Naive B cell (primary cell): ENCODE measurements at regions not wholly inside any gene's neighbourhood (a gene's known extent, or its start where the extent isn't known, plus 50 kb on each side); places are given as distances from the start of the nearest gene placed in this dataset.
"Not testable (repeated sequence)": the region's sequence is repeated elsewhere in the genome, so short reads cannot be mapped to it uniquely, and the experiment has no call there.

ENCODE experiments used
- ATAC-seq, 2 donors: fragments of 150-1000 bp; cut with Tn5 transposase; 2 replicates each; pipeline ENCODE4 v1.10.0; 2021; ENCODE audit warnings: low read depth in 2 of 2, mild to moderate bottlenecking in 2 of 2, moderate library complexity in 2 of 2
- DNase-seq: peaks from one replicate; pipeline ENCODE4 v3.0.0; 2022
- H3K27ac Mint-ChIP-seq, 6 donors: one replicate each; pipeline ENCODE4 v1.8.0; 2020 to 2022; ENCODE audit warnings: mild to moderate bottlenecking in 6 of 6, mixed read lengths in 6 of 6, moderate library complexity in 5 of 6, inconsistent platforms in 2 of 6
- H3K27me3 Mint-ChIP-seq, 3 donors: one replicate each; pipeline ENCODE4 v1.8.0; 2021 to 2022; ENCODE audit warnings: mixed read lengths in 3 of 3, mild to moderate bottlenecking in 1 of 3
- H3K36me3 Mint-ChIP-seq, 2 donors: one replicate each; pipeline ENCODE4 v1.8.0; 2020 to 2022; ENCODE audit warnings: mixed read lengths in 2 of 2, inconsistent platforms in 1 of 2, mild to moderate bottlenecking in 1 of 2
- H3K4me1 Mint-ChIP-seq, 3 donors: one replicate each; pipeline ENCODE4 v1.8.0; 2020 to 2022; ENCODE audit warnings: mixed read lengths in 3 of 3, inconsistent platforms in 1 of 3, mild to moderate bottlenecking in 1 of 3, moderate library complexity in 1 of 3
- H3K4me3 Mint-ChIP-seq, 8 donors: one replicate each; pipeline ENCODE4 v1.8.0; 2020 to 2022; ENCODE audit warnings: mild to moderate bottlenecking in 8 of 8, mixed read lengths in 8 of 8, moderate library complexity in 8 of 8, inconsistent platforms in 2 of 8
- H3K9me3 Mint-ChIP-seq, 7 donors: one replicate each; pipeline ENCODE4 v1.8.0; 2020 to 2022; ENCODE audit warnings: mixed read lengths in 7 of 7, mild to moderate bottlenecking in 5 of 7, inconsistent platforms in 2 of 7, moderate library complexity in 1 of 7

- no peak for ATAC-seq
- H3K27me3 Mint-ChIP-seq: peaks cover 0 to 18% (median 7%) of the 10 kb centered on the region in 3 donors
Measured at GRCh38 chr2:221972813-221973478, 325.9 kb downstream of the PAX3 start.

GRCh38 chr2:221970389-221970788 lies 328.4 kb downstream of the PAX3 start:
- no peaks in the 10 kb centered on the region for H3K4me1 Mint-ChIP-seq
- H3K27ac Mint-ChIP-seq: no peak overlapping the region
- H3K36me3 Mint-ChIP-seq: no peaks in the 10 kb centered on the region
- ATAC-seq (no peak), DNase-seq (no peak)
- peaks cover 0 to 8% (median 4%) of the 10 kb centered on the region in 3 donors for H3K27me3 Mint-ChIP-seq
- H3K9me3 Mint-ChIP-seq: no peaks in the 10 kb centered on the region
- no peak overlapping the region for H3K4me3 Mint-ChIP-seq

More at GRCh38 chr2:221972813-221973478, 325.9 kb downstream of the PAX3 start:
- Mint-ChIP-seq H3K27ac (no peak overlapping the region), H3K9me3 (peaks cover 0 to 9% (median 0%) of the 10 kb centered on the region in 7 donors), H3K4me3 (no peak overlapping the region), H3K4me1 (no peaks in the 10 kb centered on the region), H3K36me3 (no peaks in the 10 kb centered on the region)
- DNase-seq: no peak

- Mint-ChIP-seq H3K4me1 (no peaks in the 10 kb centered on the region), H3K4me3 (no peak overlapping the region), H3K27me3 (peaks cover 0 to 7% (median 4%) of the 10 kb centered on the region in 3 donors), H3K36me3 (no peaks in the 10 kb centered on the region), H3K9me3 (no peaks in the 10 kb centered on the region), H3K27ac (no peak overlapping the region)
- DNase-seq: no peak
- no peak for ATAC-seq
Measured at GRCh38 chr2:221969830-221970144, 329.0 kb downstream of the PAX3 start.

GRCh38 chr2:221969087-221969829 lies 329.5 kb downstream of the PAX3 start:
- H3K36me3 Mint-ChIP-seq: no peaks in the 10 kb centered on the region
- peaks cover 0 to 7% (median 4%) of the 10 kb centered on the region in 3 donors for H3K27me3 Mint-ChIP-seq
- H3K9me3 Mint-ChIP-seq: no peaks in the 10 kb centered on the region
- H3K4me1 Mint-ChIP-seq: no peaks in the 10 kb centered on the region
- no peak overlapping the region for H3K27ac Mint-ChIP-seq
- no peak overlapping the region for H3K4me3 Mint-ChIP-seq
- ATAC-seq: no peak
- DNase-seq: no peak

GRCh38 chr2:221962186-221962585 lies 336.6 kb downstream of the PAX3 start:
- DNase-seq (no peak), ATAC-seq (no peak)
- Mint-ChIP-seq H3K9me3 (peaks cover 0 to 8% (median 0%) of the 10 kb centered on the region in 7 donors), H3K4me1 (no peaks in the 10 kb centered on the region), H3K27ac (no peak overlapping the region), H3K27me3 (peaks cover 0 to 3% (median 0%) of the 10 kb centered on the region in 3 donors), H3K4me3 (no peak overlapping the region), H3K36me3 (no peaks in the 10 kb centered on the region)

- H3K27me3 Mint-ChIP-seq: peaks cover 0 to 3% (median 0%) of the 10 kb centered on the region in 3 donors
- ATAC-seq (no peak), DNase-seq (no peak)
- H3K36me3 Mint-ChIP-seq: no peaks in the 10 kb centered on the region
- H3K4me3 Mint-ChIP-seq: no peak overlapping the region
- H3K4me1 Mint-ChIP-seq: no peaks in the 10 kb centered on the region
- H3K27ac Mint-ChIP-seq: no peak overlapping the region
- peaks cover 0 to 8% (median 0%) of the 10 kb centered on the region in 7 donors for H3K9me3 Mint-ChIP-seq
Measured at GRCh38 chr2:221961561-221961960, 337.2 kb downstream of the PAX3 start.

GRCh38 chr2:221958224-221958623 lies 340.6 kb downstream of the PAX3 start:
- ATAC-seq (no peak), DNase-seq (no peak)
- H3K27me3 Mint-ChIP-seq: peaks cover 0 to 3% (median 0%) of the 10 kb centered on the region in 3 donors
- H3K27ac Mint-ChIP-seq: no peak overlapping the region
- H3K9me3 Mint-ChIP-seq: peaks cover 0 to 6% (median 0%) of the 10 kb centered on the region in 7 donors
- H3K36me3 Mint-ChIP-seq: no peaks in the 10 kb centered on the region
- H3K4me3 Mint-ChIP-seq: no peak overlapping the region
- H3K4me1 Mint-ChIP-seq: no peaks in the 10 kb centered on the region

GRCh38 chr2:221948076-221948475 lies 350.7 kb downstream of the PAX3 start:
- Mint-ChIP-seq H3K36me3 (no peaks in the 10 kb centered on the region), H3K27ac (no peak overlapping the region), H3K4me3 (no peak overlapping the region), H3K27me3 (no peaks in the 10 kb centered on the region), H3K4me1 (no peaks in the 10 kb centered on the region), H3K9me3 (peaks cover 0 to 4% (median 0%) of the 10 kb centered on the region in 7 donors)
- ATAC-seq (no peak), DNase-seq (no peak)

- H3K27ac Mint-ChIP-seq, H3K4me1 Mint-ChIP-seq, H3K27me3 Mint-ChIP-seq, DNase-seq, H3K36me3 Mint-ChIP-seq, H3K4me3 Mint-ChIP-seq, ATAC-seq, H3K9me3 Mint-ChIP-seq: not testable (repeated sequence)
Measured at GRCh38 chr2:221944452-221944851, 354.3 kb downstream of the PAX3 start.

- Mint-ChIP-seq H3K9me3 (peaks cover 0 to 8% (median 2%) of the 10 kb centered on the region in 7 donors), H3K36me3 (no peaks in the 10 kb centered on the region), H3K27me3 (no peaks in the 10 kb centered on the region), H3K4me3 (no peak overlapping the region), H3K4me1 (no peaks in the 10 kb centered on the region), H3K27ac (no peak overlapping the region)
- no peak for ATAC-seq
- DNase-seq: no peak
Measured at GRCh38 chr2:221943076-221943810, 355.6 kb downstream of the PAX3 start.

- no peak overlapping the region for H3K4me3 Mint-ChIP-seq
- H3K9me3 Mint-ChIP-seq: peaks cover 0 to 4% (median 2%) of the 10 kb centered on the region in 7 donors
- no peak overlapping the region for H3K27ac Mint-ChIP-seq
- H3K36me3 Mint-ChIP-seq: no peaks in the 10 kb centered on the region
- ATAC-seq (no peak), DNase-seq (no peak)
- no peaks in the 10 kb centered on the region for H3K4me1 Mint-ChIP-seq
- H3K27me3 Mint-ChIP-seq: no peaks in the 10 kb centered on the region
Measured at GRCh38 chr2:221931251-221931991, 359.3 kb upstream of the EPHA4 start.

- DNase-seq (no peak), ATAC-seq (no peak)
- H3K36me3 Mint-ChIP-seq: no peaks in the 10 kb centered on the region
- no peak overlapping the region for H3K4me3 Mint-ChIP-seq
- no peaks in the 10 kb centered on the region for H3K4me1 Mint-ChIP-seq
- H3K9me3 Mint-ChIP-seq: peaks cover 0 to 4% (median 0%) of the 10 kb centered on the region in 7 donors
- no peak overlapping the region for H3K27ac Mint-ChIP-seq
- no peaks in the 10 kb centered on the region for H3K27me3 Mint-ChIP-seq
Measured at GRCh38 chr2:221929259-221929658, 357.2 kb upstream of the EPHA4 start.

- Mint-ChIP-seq H3K27me3 (no peaks in the 10 kb centered on the region), H3K9me3 (peaks cover 0 to 4% (median 0%) of the 10 kb centered on the region in 7 donors), H3K4me1 (no peaks in the 10 kb centered on the region), H3K27ac (no peak overlapping the region), H3K36me3 (no peaks in the 10 kb centered on the region), H3K4me3 (no peak overlapping the region)
- DNase-seq (no peak), ATAC-seq (no peak)
Measured at GRCh38 chr2:221926327-221926726, 354.2 kb upstream of the EPHA4 start.
